ENCODE measurements at regions not wholly inside any gene's neighbourhood (a gene's known extent, or its start where the extent isn't known, plus 50 kb on each side); places are given as distances from the start of the nearest gene placed in this dataset.

- Histone ChIP-seq H3K9me3 (ENCODE audit: low read depth) (no peaks in the 10 kb centered on the region), H3K27me3 (no peaks in the 10 kb centered on the region), H3K4me3 (no peak overlapping the region), H3K36me3 (no peaks in the 10 kb centered on the region), H3K27ac (no peak overlapping the region), H3K4me1 (ENCODE audit: low read depth) (no peaks in the 10 kb centered on the region)
- no peak for DNase-seq (ENCODE audit: low read depth in 1 of 2, low spot score in 1 of 2)
- TF ChIP-seq, protein P1, sequence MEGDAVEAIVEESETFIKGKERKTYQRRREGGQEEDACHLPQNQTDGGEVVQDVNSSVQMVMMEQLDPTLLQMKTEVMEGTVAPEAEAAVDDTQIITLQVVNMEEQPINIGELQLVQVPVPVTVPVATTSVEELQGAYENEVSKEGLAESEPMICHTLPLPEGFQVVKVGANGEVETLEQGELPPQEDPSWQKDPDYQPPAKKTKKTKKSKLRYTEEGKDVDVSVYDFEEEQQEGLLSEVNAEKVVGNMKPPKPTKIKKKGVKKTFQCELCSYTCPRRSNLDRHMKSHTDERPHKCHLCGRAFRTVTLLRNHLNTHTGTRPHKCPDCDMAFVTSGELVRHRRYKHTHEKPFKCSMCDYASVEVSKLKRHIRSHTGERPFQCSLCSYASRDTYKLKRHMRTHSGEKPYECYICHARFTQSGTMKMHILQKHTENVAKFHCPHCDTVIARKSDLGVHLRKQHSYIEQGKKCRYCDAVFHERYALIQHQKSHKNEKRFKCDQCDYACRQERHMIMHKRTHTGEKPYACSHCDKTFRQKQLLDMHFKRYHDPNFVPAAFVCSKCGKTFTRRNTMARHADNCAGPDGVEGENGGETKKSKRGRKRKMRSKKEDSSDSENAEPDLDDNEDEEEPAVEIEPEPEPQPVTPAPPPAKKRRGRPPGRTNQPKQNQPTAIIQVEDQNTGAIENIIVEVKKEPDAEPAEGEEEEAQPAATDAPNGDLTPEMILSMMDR (IDR thresholded peaks at IDR 0.05; ENCODE audit: low read depth, low read length), result no peak
Observed at GRCh38 chr10:132992433-132993215, 50.3 kb upstream of the CFAP46 start.
